CD4-positive, alpha-beta T cell treated with Interleukin-6 for 4 hours (primary cell): ENCODE measurements at regions not wholly inside any gene's neighbourhood (a gene's known extent, or its start where the extent isn't known, plus 50 kb on each side); places are given as distances from the start of the nearest gene placed in this dataset.
"Not testable (repeated sequence)": the region's sequence is repeated elsewhere in the genome, so short reads cannot be mapped to it uniquely, and the experiment has no call there.

ENCODE experiments used
- DNase-seq: peaks from one replicate; pipeline ENCODE4 v3.0.0-alpha.2; 2020; ENCODE audit warnings: mixed read lengths

- no peak for DNase-seq
Observed at GRCh38 chr13:44887515-44887914, 101.8 kb downstream of the NUFIP1 start.

DNA sequence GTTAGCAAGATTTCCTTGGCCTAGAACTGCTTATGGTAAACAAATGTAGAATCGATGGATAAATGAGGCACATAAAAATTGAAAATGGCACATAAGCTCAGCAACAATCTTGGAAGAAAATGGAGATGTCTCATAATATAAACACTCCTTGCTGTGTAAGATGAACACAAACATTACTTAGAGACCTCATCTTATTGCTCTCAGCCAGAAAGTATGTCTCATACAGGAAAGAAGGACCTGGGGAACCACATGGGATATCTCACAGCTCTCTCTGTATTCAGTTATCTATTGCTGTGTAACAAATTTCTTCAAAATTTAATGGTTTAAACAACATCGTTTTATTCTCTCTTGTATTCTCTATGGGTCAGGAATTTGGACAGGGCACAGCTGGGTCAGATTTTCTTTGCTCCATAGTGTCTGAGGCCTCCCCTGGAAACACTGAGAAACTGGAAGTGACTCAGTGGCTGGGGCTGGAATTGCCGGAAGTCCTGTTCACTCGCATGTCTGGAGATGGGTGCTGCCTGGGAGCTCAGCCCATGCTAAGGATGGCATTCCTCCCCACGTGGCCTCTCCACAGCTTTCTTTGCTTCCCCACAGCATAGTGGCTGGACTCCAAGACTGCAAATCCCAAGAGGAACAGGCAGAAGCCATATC is 105.1 kb downstream of the NUFIP1 start:
- DNase-seq = no peak

GRCh38 chr13:44879452-44880058 is 109.7 kb downstream of the NUFIP1 start:
- peak; percentile 7 for DNase-seq

DNA sequence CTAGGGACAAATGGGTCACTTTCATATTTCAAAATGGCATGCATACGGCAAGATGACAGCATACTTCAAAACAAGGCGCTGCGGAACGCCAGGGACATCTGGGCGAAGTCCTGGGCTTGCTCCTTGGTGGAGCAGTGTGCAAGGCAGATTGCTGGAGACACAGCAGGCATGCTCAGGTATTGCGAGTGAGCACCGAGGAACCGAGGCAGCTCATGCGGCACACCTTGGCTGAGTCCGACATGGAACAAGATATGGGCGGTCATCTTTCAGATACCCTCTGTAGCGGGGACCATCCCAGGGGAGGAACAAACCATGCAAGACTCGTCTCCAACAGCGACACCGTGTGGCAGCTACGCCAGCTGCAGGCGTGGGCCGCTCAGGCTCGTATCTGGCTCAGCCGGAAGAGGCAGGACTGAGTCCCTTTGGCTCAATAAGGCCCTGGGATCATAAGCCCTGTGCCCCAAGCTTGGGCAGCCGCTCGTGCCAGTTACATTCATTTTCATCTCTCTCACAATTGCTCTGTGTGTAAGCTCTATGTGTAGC is 112.4 kb downstream of the NUFIP1 start:
- no peak for DNase-seq

GRCh38 chr13:44874886-44875630 is 114.2 kb downstream of the NUFIP1 start:
- no peak for DNase-seq

- DNase-seq = no peak
Observed at GRCh38 chr13:44874176-44874575, 115.1 kb downstream of the NUFIP1 start.

- no peak for DNase-seq
Observed at GRCh38 chr13:44873461-44873860, 115.8 kb downstream of the NUFIP1 start.

- no peak for DNase-seq
Observed at GRCh38 chr13:44872751-44873150, 116.5 kb downstream of the NUFIP1 start.

- DNase-seq = no peak
Observed at GRCh38 chr13:44870456-44870929, 118.8 kb downstream of the NUFIP1 start.

GRCh38 chr13:44869167-44869566 is 120.1 kb downstream of the NUFIP1 start:
- DNase-seq = no peak

GRCh38 chr13:44868397-44868796 is 120.9 kb downstream of the NUFIP1 start:
- no peak for DNase-seq

DNA sequence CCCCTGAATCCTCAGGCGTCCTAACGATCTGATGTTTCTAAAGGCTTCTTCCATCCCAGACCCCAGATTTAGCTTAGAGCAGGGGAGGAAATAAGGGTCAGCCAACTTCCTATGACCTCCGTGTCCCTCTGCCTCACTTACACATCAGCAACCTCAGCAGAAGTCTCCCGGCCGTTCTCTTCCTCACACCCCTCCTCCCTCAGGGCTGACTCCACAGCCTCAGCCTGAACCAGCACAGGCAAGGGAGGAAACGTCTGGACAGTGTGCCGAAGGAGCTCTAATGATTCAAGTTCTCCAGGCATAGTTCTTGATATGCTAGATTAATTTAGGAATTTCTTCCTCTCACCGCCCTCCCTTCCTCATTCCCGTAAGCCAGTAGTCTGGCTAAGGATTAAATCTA is 121.4 kb downstream of the NUFIP1 start:
- no peak for DNase-seq

- no peak for DNase-seq
Observed at GRCh38 chr13:44866411-44866911, 122.8 kb downstream of the NUFIP1 start.

- DNase-seq = no peak
Observed at GRCh38 chr13:44865722-44866410, 123.4 kb downstream of the NUFIP1 start.

- DNase-seq = not testable (repeated sequence)
Observed at GRCh38 chr13:44863641-44864040, 125.6 kb downstream of the NUFIP1 start.

- no peak for DNase-seq
Observed at GRCh38 chr13:44860454-44860853, 128.8 kb downstream of the NUFIP1 start.

DNA sequence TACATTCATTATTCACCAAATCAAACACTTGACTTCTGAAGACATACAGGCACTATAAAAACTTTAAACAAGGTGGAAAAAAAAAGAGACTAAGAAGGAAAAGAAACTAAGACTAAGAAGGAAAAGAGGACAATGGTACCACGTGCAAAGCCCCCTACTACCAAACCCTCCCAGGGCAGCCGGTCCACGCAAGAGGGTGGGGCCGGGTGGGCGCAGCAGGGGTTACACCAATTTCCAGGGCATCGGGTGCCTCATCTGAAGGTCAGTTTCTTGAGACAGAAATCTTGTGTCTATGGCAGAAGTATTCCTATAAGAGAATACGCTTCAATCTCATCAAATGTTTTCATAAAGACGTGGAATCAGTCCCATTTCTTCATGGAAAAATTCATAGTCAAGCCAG is 131.5 kb downstream of the NUFIP1 start:
- DNase-seq = no peak

DNA sequence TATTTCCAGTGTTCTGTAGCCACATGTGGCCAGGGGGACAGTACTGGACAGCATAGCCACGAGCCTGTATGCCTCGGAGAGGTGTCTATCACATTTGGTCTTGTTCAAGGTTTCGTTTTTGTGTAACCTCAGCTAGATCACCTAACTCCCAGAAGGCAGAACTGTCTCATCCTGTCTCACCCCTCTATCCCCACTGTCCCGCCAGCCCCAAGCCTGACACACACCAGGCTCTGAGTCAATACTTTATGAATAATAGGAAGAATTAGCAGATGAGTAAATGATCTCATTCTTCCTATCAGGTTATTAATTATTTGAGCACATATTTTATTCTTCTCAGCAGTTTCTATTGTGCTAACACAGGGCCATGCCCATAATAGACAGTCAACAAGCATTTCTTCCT is 132.2 kb downstream of the NUFIP1 start:
- no peak for DNase-seq

DNA sequence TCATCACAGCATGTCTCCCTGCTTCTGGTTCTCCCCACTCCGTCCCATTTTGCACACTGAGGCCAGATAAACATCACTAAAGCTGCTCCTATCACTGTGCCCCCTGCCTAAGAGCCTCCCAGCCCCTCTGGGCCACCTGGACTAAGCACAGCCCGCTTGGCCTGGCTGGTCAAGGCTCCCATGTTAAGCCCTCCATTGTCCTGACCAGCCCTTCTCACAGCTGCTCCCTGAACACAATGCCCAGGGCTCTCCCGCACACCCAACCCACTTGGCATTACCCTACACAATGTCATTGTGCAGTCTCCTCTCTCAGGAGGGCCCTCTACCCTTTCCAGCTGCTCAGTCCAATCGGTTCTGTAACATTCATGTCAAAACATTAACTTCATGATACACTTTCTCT is 133.4 kb downstream of the NUFIP1 start:
- no peak for DNase-seq

- no peak for DNase-seq
Observed at GRCh38 chr13:44854313-44855060, 134.8 kb downstream of the NUFIP1 start.

GRCh38 chr13:44853641-44854040 is 135.6 kb downstream of the NUFIP1 start:
- no peak for DNase-seq
